DOHH2 (cell line): ENCODE measurements at regions not wholly inside any gene's neighbourhood (a gene's known extent, or its start where the extent isn't known, plus 50 kb on each side); places are given as distances from the start of the nearest gene placed in this dataset.

ENCODE experiments used
- H3F3A ChIP-seq: fragments of 200-600 bp; sonication (generic), shearing (Covaris generic); 2 replicates; pipeline ENCODE4 v1.6.0; 2016; ENCODE audit warnings: antibody characterized with exemption, mild to moderate bottlenecking; ENCODE audit not compliant: control insufficient read depth, insufficient read depth
- H3K27ac ChIP-seq: fragments of 200-600 bp; sonication (generic); 2 replicates; pipeline ENCODE4 v1.5.1; 2014; ENCODE audit warnings: low read depth, mild to moderate bottlenecking, low read length, moderate library complexity
- H3K27me3 ChIP-seq: fragments of 200-600 bp; sonication (generic); 2 replicates; pipeline ENCODE4 v1.6.1; 2014; ENCODE audit warnings: mild to moderate bottlenecking, low read length, mixed read lengths; ENCODE audit not compliant: control insufficient read depth
- H3K36me3 ChIP-seq: fragments of 200-600 bp; sonication (generic); 2 replicates; pipeline ENCODE4 v1.6.1; 2014; ENCODE audit warnings: mild to moderate bottlenecking, low read length, moderate library complexity, mixed read lengths; ENCODE audit not compliant: control insufficient read depth
- H3K4me1 ChIP-seq: fragments of 200-600 bp; sonication (generic); 2 replicates; pipeline ENCODE4 v1.6.1; 2014; ENCODE audit warnings: mild to moderate bottlenecking, low read length, mixed read lengths; ENCODE audit not compliant: control insufficient read depth
- H3K4me2 ChIP-seq: fragments of 200-600 bp; sonication (generic); 2 replicates; pipeline ENCODE4 v1.6.0; 2014; ENCODE audit warnings: mild to moderate bottlenecking, low read length, moderate library complexity
- H3K4me3 ChIP-seq: fragments of 200-600 bp; sonication (generic); 2 replicates; pipeline ENCODE4 v1.5.1; 2014; ENCODE audit warnings: mild to moderate bottlenecking, low read length, mixed read lengths
- H3K79me2 ChIP-seq: fragments of 200-600 bp; sonication (generic); 2 replicates; pipeline ENCODE4 v1.6.1; 2014; ENCODE audit warnings: mild to moderate bottlenecking, low read length, mixed read lengths; ENCODE audit not compliant: control insufficient read depth
- H3K9me2 ChIP-seq: fragments of 200-600 bp; sonication (generic); replicated peaks from 2 replicates; pipeline ENCODE4 v1.6.1; 2014; ENCODE audit warnings: mild to moderate bottlenecking, low read length, mixed read lengths; ENCODE audit not compliant: control insufficient read depth
- H3K9me3 ChIP-seq: fragments of 200-600 bp; sonication (generic); 2 replicates; pipeline ENCODE4 v1.6.1; 2014; ENCODE audit warnings: antibody characterized with exemption, low read length, mixed read lengths; ENCODE audit not compliant: control insufficient read depth, insufficient read depth
- H4K20me1 ChIP-seq: fragments of 200-600 bp; sonication (generic); 2 replicates; pipeline ENCODE4 v1.6.0; 2014; ENCODE audit warnings: low read depth, mild to moderate bottlenecking, antibody characterized with exemption, low read length, moderate library complexity; ENCODE audit not compliant: control insufficient read depth, insufficient read depth
- EZH2phosphoT487 ChIP-seq: fragments of 200-600 bp; sonication (generic); IDR thresholded peaks from 2 replicates; pipeline ENCODE4 v1.6.1; 2017; ENCODE audit warnings: borderline replicate concordance, mild to moderate bottlenecking, antibody characterized with exemption, low read length, moderate library complexity, mixed read lengths
- TF ChIP-seq, protein P1 (sequence below): fragments of 200-600 bp; sonication (generic); IDR thresholded peaks from one replicate; pipeline ENCODE4 v1.5.1; 2014; ENCODE audit warnings: antibody characterized with exemption, mild to moderate bottlenecking, low read depth, low read length; ENCODE audit not compliant: poor library complexity, severe bottlenecking

DNA sequence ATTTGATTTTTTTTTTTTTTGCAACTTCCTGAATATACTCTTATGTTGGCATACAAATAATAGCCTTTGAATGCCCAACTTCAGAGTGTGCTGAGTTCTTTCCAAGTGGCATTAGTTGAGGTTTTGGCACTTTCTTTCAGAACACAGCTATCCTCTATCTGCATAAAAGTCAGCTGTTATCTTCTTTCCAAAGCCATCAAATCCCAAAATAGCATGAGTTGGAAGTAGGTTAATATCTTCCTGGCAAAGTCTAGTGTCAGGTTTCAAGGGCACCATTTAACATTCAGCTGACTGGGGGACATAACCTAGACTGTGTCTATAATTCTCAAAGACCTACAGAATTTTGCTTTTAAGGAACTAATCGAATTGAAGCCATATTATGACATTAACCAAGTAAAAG is 223.9 kb downstream of the PLPP3 start:
- Histone ChIP-seq H3K27me3 (no peaks in the 10 kb centered on the region), H3K36me3 (no peaks in the 10 kb centered on the region), H4K20me1 (no peaks in the 10 kb centered on the region), H3K4me3 (no peak overlapping the region), H3K79me2 (no peaks in the 10 kb centered on the region), H3F3A (no peaks in the 10 kb centered on the region), H3K4me2 (no peak overlapping the region), H3K4me1 (no peaks in the 10 kb centered on the region), H3K9me2 (no peaks in the 10 kb centered on the region), H3K9me3 (no peaks in the 10 kb centered on the region), H3K27ac (no peak overlapping the region)
- TF ChIP-seq EZH2phosphoT487 = no peak
- TF ChIP-seq, protein P1, sequence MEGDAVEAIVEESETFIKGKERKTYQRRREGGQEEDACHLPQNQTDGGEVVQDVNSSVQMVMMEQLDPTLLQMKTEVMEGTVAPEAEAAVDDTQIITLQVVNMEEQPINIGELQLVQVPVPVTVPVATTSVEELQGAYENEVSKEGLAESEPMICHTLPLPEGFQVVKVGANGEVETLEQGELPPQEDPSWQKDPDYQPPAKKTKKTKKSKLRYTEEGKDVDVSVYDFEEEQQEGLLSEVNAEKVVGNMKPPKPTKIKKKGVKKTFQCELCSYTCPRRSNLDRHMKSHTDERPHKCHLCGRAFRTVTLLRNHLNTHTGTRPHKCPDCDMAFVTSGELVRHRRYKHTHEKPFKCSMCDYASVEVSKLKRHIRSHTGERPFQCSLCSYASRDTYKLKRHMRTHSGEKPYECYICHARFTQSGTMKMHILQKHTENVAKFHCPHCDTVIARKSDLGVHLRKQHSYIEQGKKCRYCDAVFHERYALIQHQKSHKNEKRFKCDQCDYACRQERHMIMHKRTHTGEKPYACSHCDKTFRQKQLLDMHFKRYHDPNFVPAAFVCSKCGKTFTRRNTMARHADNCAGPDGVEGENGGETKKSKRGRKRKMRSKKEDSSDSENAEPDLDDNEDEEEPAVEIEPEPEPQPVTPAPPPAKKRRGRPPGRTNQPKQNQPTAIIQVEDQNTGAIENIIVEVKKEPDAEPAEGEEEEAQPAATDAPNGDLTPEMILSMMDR = no peak

DNA sequence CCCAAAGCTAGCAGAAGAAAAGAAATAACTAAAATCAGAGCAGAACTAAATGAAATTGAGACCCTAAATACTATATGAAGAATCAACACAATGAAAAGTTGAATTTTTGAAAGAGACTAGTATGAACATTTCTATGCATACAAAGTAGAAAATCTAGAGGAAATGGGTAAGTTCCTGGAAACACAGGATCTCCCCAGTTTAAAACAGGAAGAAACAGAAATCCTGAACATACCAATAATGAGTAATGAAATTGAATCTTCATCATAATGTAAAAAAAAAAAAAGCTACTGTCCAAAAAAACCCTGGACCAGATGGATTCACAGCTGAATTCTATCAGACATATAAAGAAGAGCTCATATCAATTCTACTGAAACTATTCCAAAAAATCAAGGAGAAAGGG is 233.5 kb downstream of the PLPP3 start:
- H3K9me2 ChIP-seq = no peaks in the 10 kb centered on the region
- H3K9me3 ChIP-seq = no peaks in the 10 kb centered on the region
- no peaks in the 10 kb centered on the region for H3K27me3 ChIP-seq
- H3K27ac ChIP-seq = no peak overlapping the region
- no peaks in the 10 kb centered on the region for H3F3A ChIP-seq
- H3K79me2 ChIP-seq = no peaks in the 10 kb centered on the region
- TF ChIP-seq, protein P1 = no peak
- TF ChIP-seq EZH2phosphoT487 = no peak
- no peaks in the 10 kb centered on the region for H3K36me3 ChIP-seq
- no peak overlapping the region for H3K4me2 ChIP-seq
- H4K20me1 ChIP-seq = no peaks in the 10 kb centered on the region
- H3K4me1 ChIP-seq = no peaks in the 10 kb centered on the region
- H3K4me3 ChIP-seq = no peak overlapping the region

DNA sequence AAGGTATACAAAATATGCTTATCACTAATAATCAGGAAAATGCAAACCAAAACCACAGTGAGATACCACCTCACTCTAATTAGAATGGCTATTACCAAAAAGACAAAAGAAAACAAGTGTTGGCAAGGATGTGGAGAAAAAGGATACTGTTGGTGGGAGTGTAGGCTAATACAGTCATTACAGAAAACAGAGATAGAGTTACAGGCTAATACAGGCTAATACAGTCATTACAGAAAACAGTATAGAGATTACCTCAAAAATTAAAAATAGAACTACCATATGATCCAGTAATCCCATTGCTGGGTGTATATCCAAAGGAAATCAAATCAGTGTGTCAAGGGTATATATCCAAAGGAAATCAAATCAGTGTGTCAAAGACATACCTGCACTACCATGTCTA is 238.4 kb downstream of the PLPP3 start:
- no peaks in the 10 kb centered on the region for H3K27me3 ChIP-seq
- no peaks in the 10 kb centered on the region for H3F3A ChIP-seq
- no peak overlapping the region for H3K4me3 ChIP-seq
- no peaks in the 10 kb centered on the region for H3K36me3 ChIP-seq
- H3K9me3 ChIP-seq = no peaks in the 10 kb centered on the region
- no peaks in the 10 kb centered on the region for H3K9me2 ChIP-seq
- H3K4me1 ChIP-seq = no peaks in the 10 kb centered on the region
- TF ChIP-seq EZH2phosphoT487 = no peak
- TF ChIP-seq, protein P1 = no peak
- H3K27ac ChIP-seq = no peak overlapping the region
- no peaks in the 10 kb centered on the region for H3K79me2 ChIP-seq
- no peak overlapping the region for H3K4me2 ChIP-seq
- H4K20me1 ChIP-seq = no peaks in the 10 kb centered on the region
